Natural killer cell (primary cell): ENCODE measurements at regions not wholly inside any gene's neighbourhood (a gene's known extent, or its start where the extent isn't known, plus 50 kb on each side); places are given as distances from the start of the nearest gene placed in this dataset.

ENCODE experiments used
- ATAC-seq, 3 donors: fragments of 150-1000 bp in 2 of 3; fragments of 200-7000 bp in 1 of 3; cut with Tn5 transposase; 1 replicate in 1 of 3; 2 replicates in 2 of 3; pipeline ENCODE4 v1.10.0; 2021; ENCODE audit warnings: mild to moderate bottlenecking in 2 of 3, moderate library complexity in 2 of 3
- DNase-seq, 2 donors: peaks; one replicate each; pipeline versions ENCODE4 v3.0.0 to v3.0.0-alpha.2; 2013 to 2021; ENCODE audit warnings: mixed read lengths in 1 of 2
- H3K27ac ChIP-seq: one replicate; pipeline ENCODE4 v1.5.1; 2013; ENCODE audit warnings: mild to moderate bottlenecking, low read length
- H3K27me3 ChIP-seq: one replicate; pipeline ENCODE4 v1.6.1; 2013; ENCODE audit warnings: low read length; ENCODE audit not compliant: control insufficient read depth, insufficient read depth
- H3K36me3 ChIP-seq: one replicate; pipeline ENCODE4 v1.6.1; 2013; ENCODE audit warnings: low read length; ENCODE audit not compliant: control insufficient read depth, insufficient read depth
- H3K4me1 ChIP-seq: one replicate; pipeline ENCODE4 v1.6.1; 2013; ENCODE audit warnings: low read length; ENCODE audit not compliant: control insufficient read depth, insufficient read depth
- H3K4me3 ChIP-seq: one replicate; pipeline ENCODE4 v1.5.1; 2013; ENCODE audit warnings: low read length
- H3K9me3 ChIP-seq: one replicate; pipeline ENCODE4 v1.6.1; 2013; ENCODE audit warnings: low read length; ENCODE audit not compliant: control insufficient read depth, insufficient read depth
- H3K27ac Mint-ChIP-seq, 2 donors: one replicate each; pipeline ENCODE4 v1.8.0; 2022; ENCODE audit warnings: mild to moderate bottlenecking in 2 of 2, mixed read lengths in 2 of 2, moderate library complexity in 1 of 2
- H3K27me3 Mint-ChIP-seq, 2 donors: one replicate each; pipeline ENCODE4 v1.8.0; 2022; ENCODE audit warnings: low read depth in 2 of 2, mixed read lengths in 2 of 2
- H3K36me3 Mint-ChIP-seq: one replicate; pipeline ENCODE4 v1.8.0; 2022; ENCODE audit warnings: mixed read lengths
- H3K4me1 Mint-ChIP-seq, 2 donors: one replicate each; pipeline ENCODE4 v1.8.0; 2022; ENCODE audit warnings: mixed read lengths in 2 of 2
- H3K4me3 Mint-ChIP-seq: one replicate; pipeline ENCODE4 v1.8.0; 2022; ENCODE audit warnings: mild to moderate bottlenecking, moderate library complexity, mixed read lengths
- H3K9me3 Mint-ChIP-seq, 2 donors: one replicate each; pipeline ENCODE4 v1.8.0; 2022; ENCODE audit warnings: mixed read lengths in 2 of 2
- CTCF ChIP-seq: fragments of 200-600 bp; IDR thresholded peaks from one replicate; pipeline ENCODE4 v1.8.0; 2022; ENCODE audit warnings: antibody characterized with exemption
- WGBS: methylation state at CpG from one replicate; pipeline ENCODE4 v1.1.7; 2013; ENCODE audit warnings: missing lambda C conversion rate; ENCODE audit not compliant: insufficient coverage; 5-methylcytosine and 5-hydroxymethylcytosine counted together
- intact Hi-C: fragments of 100-400 bp; cut with micrococcal nuclease; formaldehyde crosslinking; loops from one replicate; pipeline ENCODE4 v1.14.2; 2022

- ATAC-seq (no peak), DNase-seq (no peak)
- TF ChIP-seq CTCF = no peak
- H3K9me3 Mint-ChIP-seq = peaks cover 9 to 13% of the 10 kb centered on the region in 2 donors
- H3K4me1 ChIP-seq = no peaks in the 10 kb centered on the region
- no peaks in the 10 kb centered on the region for H3K9me3 ChIP-seq
- H3K4me3 Mint-ChIP-seq = no peak overlapping the region
- H3K27me3 ChIP-seq = no peaks in the 10 kb centered on the region
- H3K27ac Mint-ChIP-seq = no peak overlapping the region
- H3K27ac ChIP-seq = no peak overlapping the region
- no peaks in the 10 kb centered on the region for H3K4me1 Mint-ChIP-seq
- no peaks in the 10 kb centered on the region for H3K36me3 Mint-ChIP-seq
- intact Hi-C loops = no loop called here
- H3K36me3 ChIP-seq = no peaks in the 10 kb centered on the region
- no peak overlapping the region for H3K4me3 ChIP-seq
- H3K27me3 Mint-ChIP-seq = no peaks in the 10 kb centered on the region
- WGBS = 89% methylated on average over 5 of the region's 6 CpGs
Measured at GRCh38 chr10:59064759-59065539, 111.5 kb upstream of the PHYHIPL start.

- Mint-ChIP-seq H3K4me1 (no peaks in the 10 kb centered on the region), H3K9me3 (peaks cover 5 to 9% of the 10 kb centered on the region in 2 donors), H3K27me3 (no peaks in the 10 kb centered on the region), H3K36me3 (no peaks in the 10 kb centered on the region), H3K4me3 (no peak overlapping the region), H3K27ac (no peak overlapping the region)
- intact Hi-C loops = no loop called here
- Histone ChIP-seq H3K4me1 (no peaks in the 10 kb centered on the region), H3K27ac (no peak overlapping the region), H3K4me3 (no peak overlapping the region), H3K36me3 (no peaks in the 10 kb centered on the region), H3K27me3 (no peaks in the 10 kb centered on the region), H3K9me3 (no peaks in the 10 kb centered on the region)
- ATAC-seq = no peak
- WGBS = 68% methylated on average over 5 of the region's 5 CpGs
- TF ChIP-seq CTCF = no peak
- DNase-seq = no peak
Measured at GRCh38 chr10:59068581-59069191, 107.8 kb upstream of the PHYHIPL start.

- no peaks in the 10 kb centered on the region for H3K4me1 ChIP-seq
- no peaks in the 10 kb centered on the region for H3K27me3 ChIP-seq
- no peaks in the 10 kb centered on the region for H3K9me3 ChIP-seq
- H3K9me3 Mint-ChIP-seq = peaks cover 5% of the 10 kb centered on the region in 2 donors
- no CpG with 5 or more reads among the region's 1 CpG for WGBS
- no peak overlapping the region for H3K4me3 Mint-ChIP-seq
- no peaks in the 10 kb centered on the region for H3K27me3 Mint-ChIP-seq
- H3K27ac Mint-ChIP-seq = no peak overlapping the region
- intact Hi-C loops = no loop called here
- no peaks in the 10 kb centered on the region for H3K36me3 Mint-ChIP-seq
- H3K36me3 ChIP-seq = no peaks in the 10 kb centered on the region
- H3K4me3 ChIP-seq = no peak overlapping the region
- no peaks in the 10 kb centered on the region for H3K4me1 Mint-ChIP-seq
- TF ChIP-seq CTCF = no peak
- ATAC-seq (no peak), DNase-seq (no peak)
- H3K27ac ChIP-seq = no peak overlapping the region
Measured at GRCh38 chr10:59072038-59072437, 104.4 kb upstream of the PHYHIPL start.
